ENCODE measurements at regions not wholly inside any gene's neighbourhood (a gene's known extent, or its start where the extent isn't known, plus 50 kb on each side); places are given as distances from the start of the nearest gene placed in this dataset.

GRCh38 chr5:144731786-144732185, 561.1 kb downstream of the KCTD16 start:
- peaks cover 4% of the 10 kb centered on the region for H3K9me3 Mint-ChIP-seq (ENCODE audit: unreplicated experiment)
- TF ChIP-seq CTCF (IDR thresholded peaks at IDR 0.05; ENCODE audit: unreplicated experiment) = no peak
- no peak overlapping the region for H3K4me3 Mint-ChIP-seq (ENCODE audit: unreplicated experiment)
- DNase-seq (ENCODE audit: low spot score) = no peak
- no peaks in the 10 kb centered on the region for H3K36me3 Mint-ChIP-seq (ENCODE audit: low read depth, unreplicated experiment)
- no peak overlapping the region for H3K27ac Mint-ChIP-seq (ENCODE audit: unreplicated experiment)
- no peaks in the 10 kb centered on the region for H3K27me3 Mint-ChIP-seq (ENCODE audit: unreplicated experiment)
- H3K4me1 Mint-ChIP-seq (ENCODE audit: unreplicated experiment) = no peaks in the 10 kb centered on the region

GRCh38 chr5:144712090-144712489, 541.4 kb downstream of the KCTD16 start:
- H3K9me3 Mint-ChIP-seq (ENCODE audit: unreplicated experiment) = no peaks in the 10 kb centered on the region
- no peak overlapping the region for H3K27ac Mint-ChIP-seq (ENCODE audit: unreplicated experiment)
- TF ChIP-seq CTCF (IDR thresholded peaks at IDR 0.05; ENCODE audit: unreplicated experiment) = no peak
- no peak for DNase-seq (ENCODE audit: low spot score)
- no peaks in the 10 kb centered on the region for H3K27me3 Mint-ChIP-seq (ENCODE audit: unreplicated experiment)
- H3K4me3 Mint-ChIP-seq (ENCODE audit: unreplicated experiment) = no peak overlapping the region
- H3K4me1 Mint-ChIP-seq (ENCODE audit: unreplicated experiment) = no peaks in the 10 kb centered on the region
- H3K36me3 Mint-ChIP-seq (ENCODE audit: low read depth, unreplicated experiment) = no peaks in the 10 kb centered on the region

GRCh38 chr5:144711172-144711571, 540.5 kb downstream of the KCTD16 start:
- Mint-ChIP-seq H3K9me3 (ENCODE audit: unreplicated experiment) (no peaks in the 10 kb centered on the region), H3K36me3 (ENCODE audit: low read depth, unreplicated experiment) (no peaks in the 10 kb centered on the region), H3K4me3 (ENCODE audit: unreplicated experiment) (no peak overlapping the region), H3K4me1 (ENCODE audit: unreplicated experiment) (no peaks in the 10 kb centered on the region), H3K27me3 (ENCODE audit: unreplicated experiment) (no peaks in the 10 kb centered on the region), H3K27ac (ENCODE audit: unreplicated experiment) (no peak overlapping the region)
- no peak for TF ChIP-seq CTCF (IDR thresholded peaks at IDR 0.05; ENCODE audit: unreplicated experiment)
- DNase-seq (ENCODE audit: low spot score) = no peak

- Mint-ChIP-seq H3K36me3 (ENCODE audit: low read depth, unreplicated experiment) (no peaks in the 10 kb centered on the region), H3K9me3 (ENCODE audit: unreplicated experiment) (no peaks in the 10 kb centered on the region), H3K27ac (ENCODE audit: unreplicated experiment) (no peak overlapping the region), H3K4me3 (ENCODE audit: unreplicated experiment) (no peak overlapping the region), H3K4me1 (ENCODE audit: unreplicated experiment) (no peaks in the 10 kb centered on the region), H3K27me3 (ENCODE audit: unreplicated experiment) (no peaks in the 10 kb centered on the region)
- DNase-seq (ENCODE audit: low spot score) = no peak
- TF ChIP-seq CTCF (IDR thresholded peaks at IDR 0.05; ENCODE audit: unreplicated experiment) = no peak
Measured at GRCh38 chr5:144710637-144711036, 540.0 kb downstream of the KCTD16 start.

- H3K27ac Mint-ChIP-seq (ENCODE audit: unreplicated experiment) = no peak overlapping the region
- no peaks in the 10 kb centered on the region for H3K36me3 Mint-ChIP-seq (ENCODE audit: low read depth, unreplicated experiment)
- no peak for DNase-seq (ENCODE audit: low spot score)
- no peaks in the 10 kb centered on the region for H3K27me3 Mint-ChIP-seq (ENCODE audit: unreplicated experiment)
- H3K4me1 Mint-ChIP-seq (ENCODE audit: unreplicated experiment) = no peaks in the 10 kb centered on the region
- H3K9me3 Mint-ChIP-seq (ENCODE audit: unreplicated experiment) = no peaks in the 10 kb centered on the region
- no peak for TF ChIP-seq CTCF (IDR thresholded peaks at IDR 0.05; ENCODE audit: unreplicated experiment)
- H3K4me3 Mint-ChIP-seq (ENCODE audit: unreplicated experiment) = no peak overlapping the region
Measured at GRCh38 chr5:144703776-144704175, 533.1 kb downstream of the KCTD16 start.
